ENCODE measurements at regions not wholly inside any gene's neighbourhood (a gene's known extent, or its start where the extent isn't known, plus 50 kb on each side); places are given as distances from the start of the nearest gene placed in this dataset.

- DNase-seq (ENCODE audit: low spot score), result no peak
Measured at GRCh38 chr2:164302786-164303185, 318.5 kb downstream of the GRB14 start.

DNA sequence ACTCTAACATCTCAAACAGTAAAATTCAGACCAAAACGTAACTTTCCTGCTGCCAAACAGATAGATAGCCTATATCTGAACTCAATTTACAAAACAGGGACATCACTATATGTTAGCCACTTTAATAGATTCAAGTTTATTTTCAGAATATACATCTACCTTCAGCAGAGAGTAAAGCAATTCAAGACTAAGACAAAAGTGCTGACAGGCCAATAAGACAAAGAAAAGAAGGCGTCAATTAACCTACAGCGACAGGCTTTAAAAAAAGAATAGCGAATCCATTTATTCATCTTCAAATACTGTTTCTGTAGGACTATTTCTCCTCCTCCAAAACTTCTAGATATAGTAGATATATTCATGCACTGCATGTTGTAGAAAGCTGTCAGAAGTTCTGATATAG lies 333.0 kb downstream of the GRB14 start:
- DNase-seq (ENCODE audit: low spot score), result no peak

- no peak for DNase-seq (ENCODE audit: low spot score)
Measured at GRCh38 chr2:164287056-164287455, 334.2 kb downstream of the GRB14 start.

- no peak for DNase-seq (ENCODE audit: low spot score)
Measured at GRCh38 chr2:164285576-164285975, 335.7 kb downstream of the GRB14 start.

- no peak for DNase-seq (ENCODE audit: low spot score)
Measured at GRCh38 chr2:164281896-164282295, 339.4 kb downstream of the GRB14 start.

DNA sequence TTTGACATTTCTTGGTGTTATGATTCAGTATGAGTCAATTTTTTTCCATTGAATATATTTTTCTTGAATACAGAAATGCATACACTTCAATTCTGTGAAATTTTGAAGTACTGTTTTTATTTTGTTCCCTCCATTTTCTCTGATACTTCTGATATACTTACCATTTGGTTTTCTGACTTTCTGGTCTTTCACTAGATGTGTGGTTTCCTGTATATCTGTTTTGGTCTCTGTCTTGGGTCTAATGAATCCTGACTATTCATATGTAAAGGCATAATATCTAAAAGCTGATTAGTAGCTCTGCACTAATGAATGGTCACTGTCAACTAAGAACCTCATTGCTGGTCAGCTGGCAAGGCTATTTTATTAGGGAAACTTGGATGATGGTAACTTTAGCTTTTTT lies 345.6 kb downstream of the GRB14 start:
- no peak for DNase-seq (ENCODE audit: low spot score)

GRCh38 chr2:164260506-164260905 lies 360.8 kb downstream of the GRB14 start:
- DNase-seq (ENCODE audit: low spot score), result no peak

DNA sequence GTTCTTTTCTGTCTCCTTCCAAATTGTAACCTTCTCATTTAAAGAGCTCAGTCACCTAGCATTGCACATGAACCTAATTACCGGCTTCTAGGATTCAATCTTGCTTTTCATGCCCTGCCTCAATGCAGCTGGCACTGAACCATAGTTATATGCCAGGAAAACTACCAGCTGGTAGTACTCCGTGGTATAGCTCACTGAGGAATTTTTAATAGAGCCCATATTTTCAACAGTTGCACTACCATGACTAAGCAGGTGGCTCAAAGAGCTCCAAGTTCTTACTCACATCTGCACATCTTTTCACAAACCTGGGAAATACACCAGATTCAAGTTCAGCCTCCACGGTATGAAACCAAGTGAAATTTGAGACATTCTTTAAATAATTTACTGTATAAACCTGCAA lies 363.5 kb downstream of the GRB14 start:
- DNase-seq (ENCODE audit: low spot score), result no peak

- no peak for DNase-seq (ENCODE audit: low spot score)
Measured at GRCh38 chr2:164252568-164253287, 368.6 kb downstream of the GRB14 start.

- DNase-seq (ENCODE audit: low spot score), result no peak
Measured at GRCh38 chr2:164243315-164243714, 378.0 kb downstream of the GRB14 start.

GRCh38 chr2:164242409-164242808 lies 378.9 kb downstream of the GRB14 start:
- DNase-seq (ENCODE audit: low spot score), result no peak

GRCh38 chr2:164234074-164234473 lies 387.2 kb downstream of the GRB14 start:
- DNase-seq (ENCODE audit: low spot score), result no peak

DNA sequence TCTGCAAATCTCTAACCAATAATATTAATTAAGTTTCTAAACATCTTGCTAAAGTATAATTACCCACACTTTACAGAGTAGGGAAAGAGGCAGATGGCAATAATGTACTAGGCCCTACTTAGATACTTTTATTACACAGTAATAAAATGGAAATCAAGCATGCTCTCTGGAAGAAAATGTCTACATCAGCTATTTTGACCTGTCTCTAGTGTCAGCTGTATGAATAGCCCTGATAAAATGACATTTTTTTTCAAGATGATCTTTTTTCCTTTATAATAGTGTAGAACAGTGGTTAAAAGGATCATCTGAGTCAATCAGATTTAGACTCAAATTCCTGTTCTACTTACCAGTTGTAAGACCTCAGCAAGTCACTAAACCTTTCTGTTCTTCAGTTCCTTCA lies 397.3 kb downstream of the GRB14 start:
- DNase-seq (ENCODE audit: low spot score), result no peak

- DNase-seq (ENCODE audit: low spot score), result no peak
Measured at GRCh38 chr2:164221473-164221872, 399.8 kb downstream of the GRB14 start.

DNA sequence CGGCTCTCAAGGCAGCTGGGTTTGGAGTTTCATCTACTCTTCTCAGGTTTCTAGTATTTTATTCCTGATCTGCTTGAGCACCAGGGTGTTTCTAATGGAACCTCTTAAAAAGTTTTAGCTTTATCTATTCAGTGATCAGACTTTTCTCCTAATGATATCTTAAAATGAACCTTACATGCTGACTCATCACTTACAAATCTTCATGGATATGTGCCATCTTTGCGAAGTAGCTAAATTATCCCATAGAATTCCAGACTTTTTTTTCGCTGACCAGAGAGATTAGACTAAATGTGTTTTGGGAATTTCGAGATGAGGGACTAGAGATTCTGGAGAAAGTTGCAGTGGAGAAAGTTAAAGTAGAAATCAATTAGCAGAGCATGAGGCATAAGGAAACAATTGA lies 401.0 kb downstream of the GRB14 start:
- no peak for DNase-seq (ENCODE audit: low spot score)

DNA sequence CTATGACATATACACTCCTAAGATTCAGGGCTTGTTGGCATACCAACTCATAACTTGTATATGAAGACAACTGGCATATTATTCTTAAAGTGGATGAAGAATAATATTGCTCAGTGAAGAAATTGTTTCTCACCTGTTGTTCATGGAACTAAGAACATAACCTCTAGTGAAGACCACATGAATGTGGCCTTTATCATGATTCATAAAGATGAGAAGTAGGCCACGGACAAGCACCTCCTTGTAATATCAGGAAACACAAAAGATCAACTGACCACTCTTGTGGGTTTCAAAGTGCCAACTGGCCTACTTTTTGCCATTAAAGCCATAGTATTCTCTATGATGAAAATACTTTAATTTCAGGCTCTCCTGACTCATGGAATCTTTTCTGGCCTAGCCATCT lies 407.4 kb downstream of the GRB14 start:
- DNase-seq (ENCODE audit: low spot score), result no peak

- DNase-seq (ENCODE audit: low spot score), result no peak
Measured at GRCh38 chr2:164205347-164205746, 415.9 kb downstream of the GRB14 start.

GRCh38 chr2:164203131-164203530 lies 418.2 kb downstream of the GRB14 start:
- DNase-seq (ENCODE audit: low spot score), result no peak

DNA sequence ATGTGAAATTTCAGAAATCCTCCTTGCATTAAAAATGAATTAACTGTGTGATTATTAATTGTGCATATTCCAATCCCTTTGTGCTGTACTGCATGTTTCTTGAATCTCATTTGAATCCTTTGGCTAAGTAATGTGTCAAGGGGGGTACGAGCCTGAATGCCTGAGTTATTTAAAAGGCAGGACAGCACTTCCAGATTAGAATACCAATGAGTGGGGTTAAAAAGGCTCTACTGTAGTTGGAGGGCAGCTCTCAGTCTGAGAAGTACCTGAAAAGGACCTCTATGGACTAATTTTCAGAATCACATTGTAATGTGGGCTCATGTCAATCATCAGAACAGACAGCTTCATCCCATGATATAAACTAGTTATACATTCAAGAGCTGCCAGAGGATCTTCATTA lies 423.0 kb downstream of the GRB14 start:
- DNase-seq (ENCODE audit: low spot score), result no peak

- DNase-seq (ENCODE audit: low spot score), result no peak
Measured at GRCh38 chr2:164190700-164191099, 430.6 kb downstream of the GRB14 start.

DNA sequence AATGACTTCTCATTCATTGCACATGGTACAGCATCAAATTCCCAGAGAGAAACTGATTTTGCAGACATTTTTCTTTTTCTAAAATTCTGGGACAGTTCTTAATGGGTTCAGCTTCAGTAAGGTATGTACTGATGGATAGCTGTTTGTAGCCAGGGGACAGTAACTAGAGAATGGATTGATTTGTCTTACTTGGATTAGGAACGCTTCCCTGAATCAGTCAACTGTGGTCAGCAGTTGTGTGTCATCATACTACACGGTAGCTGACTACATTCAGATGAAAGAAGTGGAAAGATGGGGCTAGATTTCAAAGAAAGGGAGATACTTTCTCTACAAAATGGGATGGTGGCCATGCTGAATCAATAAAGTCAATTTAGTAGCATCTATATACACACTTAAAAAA lies 431.4 kb downstream of the GRB14 start:
- no peak for DNase-seq (ENCODE audit: low spot score)

- DNase-seq (ENCODE audit: low spot score), result no peak
Measured at GRCh38 chr2:164187121-164187520, 434.2 kb downstream of the GRB14 start.

- DNase-seq (ENCODE audit: low spot score), result no peak
Measured at GRCh38 chr2:164186591-164186990, 434.7 kb downstream of the GRB14 start.

- no peak for DNase-seq (ENCODE audit: low spot score)
Measured at GRCh38 chr2:164182116-164182627, 439.1 kb downstream of the GRB14 start.

Data from mucosa of gallbladder (tissue), 1 donor.